Pancreas (tissue), 10 donors: ENCODE measurements at regions not wholly inside any gene's neighbourhood (a gene's known extent, or its start where the extent isn't known, plus 50 kb on each side); places are given as distances from the start of the nearest gene placed in this dataset.

Experiments used
- ATAC-seq, 4 donors: fragments of 200-7000 bp; cut with Tn5 transposase; one replicate each; pipeline versions ENCODE4 v1.8.0 to v1.9.1; 2020; ENCODE audit warnings: mild to moderate bottlenecking in 4 of 4, moderate library complexity in 4 of 4
- DNase-seq, 6 donors: peaks; one replicate each; pipeline ENCODE4 v3.0.0-alpha.2; 2020
- FAIRE-seq: peaks from 2 replicates; lab custom pipeline; 2012; peaks lifted over from hg19 to GRCh38; lab: Jason Lieb, UNC
- H3K27ac ChIP-seq, 4 donors: fragments of 200-600 bp; sonication (generic); 1 replicate in 3 of 4; 2 replicates in 1 of 4; pipeline versions ENCODE4 v1.5.0 to v1.8.0; 2020
- H3K27me3 ChIP-seq, 4 donors: fragments of 200-600 bp; one replicate each; pipeline ENCODE4 v1.8.0; 2021
- H3K36me3 ChIP-seq, 3 donors: fragments of 200-600 bp; sonication (generic) in 1 of 3; one replicate each; pipeline versions ENCODE4 v1.5.0 to v1.8.0; 2020 to 2021
- H3K4me1 ChIP-seq, 3 donors: fragments of 200-600 bp; one replicate each; pipeline ENCODE4 v1.8.0; 2021
- H3K4me3 ChIP-seq, 4 donors: fragments of 200-600 bp; sonication (generic) in 2 of 4; one replicate each; pipeline versions ENCODE4 v1.5.0 to v1.8.0; 2020 to 2021
- H3K9me3 ChIP-seq, 4 donors: fragments of 200-600 bp; one replicate each; pipeline ENCODE4 v1.8.0; 2021
- CTCF ChIP-seq, 4 donors: fragments of 200-600 bp; sonication (generic) in 3 of 4; IDR thresholded peaks; one replicate each; pipeline versions ENCODE4 v1.5.0 to v1.8.0; 2021; ENCODE audit warnings: antibody characterized with exemption in 4 of 4
- WGBS, 2 donors: extraction: QIAGEN DNeasy Blood & Tissue Kit; methylation state at CpG; one replicate each; pipeline ENCODE4 v1.1.7; 2013; 5-methylcytosine and 5-hydroxymethylcytosine counted together
- intact Hi-C, 3 donors: fragments of 100-400 bp; cut with DNase I; formaldehyde crosslinking; loops; one replicate each; pipeline versions ENCODE4 v1.11.1 to v1.14.2; 2022
- donor health status: healthy with polysubstance abuse.
- donor health status: DM: no; HTN: no; CAD: no; lungs with moderate emphysema.
- donor health status: DM: no; HTN: no; CAD: no.
- donor health status: control.
- donor health status: control.
- donor health status: Bipolar disorder and iron deficiency.
- donor health status: DM: yes; HTN: yes; CAD: no.
- donor health status: DM: no; HTN: no; CAD: no.
- donor health status: DM: no; HTN: no; CAD: no.
- donor health status: DM: yes; HTN: yes; CAD: no.

- no peak overlapping the region for H3K4me3 ChIP-seq
- H3K27ac ChIP-seq: no peak overlapping the region
- H3K36me3 ChIP-seq: no peaks in the 10 kb centered on the region
- ATAC-seq (peak in 3 of 4 donors; percentile 64 to 84 (median 76)), FAIRE-seq (no peak), DNase-seq (no peak)
- 54 to 67% methylated on average over 7 of the region's 7 CpGs for WGBS, 2 donors
- TF ChIP-seq CTCF (IDR thresholded peaks at IDR 0.05): no peak
- no peaks in the 10 kb centered on the region for H3K9me3 ChIP-seq
- no peaks in the 10 kb centered on the region for H3K27me3 ChIP-seq
- intact Hi-C loops: no loop called here
- H3K4me1 ChIP-seq: no peaks in the 10 kb centered on the region
These were observed 290.7 kb upstream of the TENM3 start for GRCh38 chr4:181952478-181952877.

GRCh38 chr4:181956512-181956911, 286.7 kb upstream of the TENM3 start:
- DNase-seq (no peak), ATAC-seq (no peak), FAIRE-seq (no peak)
- H3K9me3 ChIP-seq: no peaks in the 10 kb centered on the region
- no peaks in the 10 kb centered on the region for H3K27me3 ChIP-seq
- WGBS, 2 donors: 41 to 50% methylated on average over 3 of the region's 3 CpGs
- H3K4me1 ChIP-seq: no peaks in the 10 kb centered on the region
- no peak for TF ChIP-seq CTCF (IDR thresholded peaks at IDR 0.05)
- intact Hi-C loops: no loop called here
- no peak overlapping the region for H3K27ac ChIP-seq
- no peaks in the 10 kb centered on the region for H3K36me3 ChIP-seq
- no peak overlapping the region for H3K4me3 ChIP-seq

GRCh38 chr4:181957088-181957487, 286.1 kb upstream of the TENM3 start:
- FAIRE-seq (no peak), ATAC-seq (peak in 3 of 4 donors; percentile 28 to 82 (median 68)), DNase-seq (peak in 3 of 6 donors; percentile 13 to 32 (median 21))
- H3K9me3 ChIP-seq: no peaks in the 10 kb centered on the region
- intact Hi-C loops: no loop called here
- H3K4me1 ChIP-seq: no peaks in the 10 kb centered on the region
- H3K27ac ChIP-seq: no peak overlapping the region
- TF ChIP-seq CTCF (IDR thresholded peaks at IDR 0.05): no peak
- no peaks in the 10 kb centered on the region for H3K27me3 ChIP-seq
- H3K36me3 ChIP-seq: no peaks in the 10 kb centered on the region
- 26 to 32% methylated on average over 8 of the region's 8 CpGs for WGBS, 2 donors
- H3K4me3 ChIP-seq: no peak overlapping the region

- Histone ChIP-seq H3K4me3 (no peak overlapping the region), H3K4me1 (no peaks in the 10 kb centered on the region), H3K27me3 (no peaks in the 10 kb centered on the region), H3K9me3 (no peaks in the 10 kb centered on the region), H3K27ac (no peak overlapping the region), H3K36me3 (no peaks in the 10 kb centered on the region)
- intact Hi-C loops: no loop called here
- WGBS, 2 donors: 47% methylated on average over 2 of the region's 2 CpGs
- FAIRE-seq (no peak), ATAC-seq (no peak), DNase-seq (no peak)
- TF ChIP-seq CTCF (IDR thresholded peaks at IDR 0.05): no peak
These were observed 284.8 kb upstream of the TENM3 start for GRCh38 chr4:181958446-181958845.

GRCh38 chr4:181959121-181959520, 284.1 kb upstream of the TENM3 start:
- ATAC-seq: no peak
- Histone ChIP-seq H3K36me3 (no peaks in the 10 kb centered on the region), H3K27ac (no peak overlapping the region), H3K27me3 (no peaks in the 10 kb centered on the region), H3K9me3 (no peaks in the 10 kb centered on the region), H3K4me3 (no peak overlapping the region), H3K4me1 (no peaks in the 10 kb centered on the region)
- FAIRE-seq: no peak
- WGBS, 2 donors: 52 to 59% methylated on average over 3 of the region's 3 CpGs
- TF ChIP-seq CTCF (IDR thresholded peaks at IDR 0.05): no peak
- intact Hi-C loops: no loop called here
- no peak for DNase-seq
